ENCODE measurements at regions not wholly inside any gene's neighbourhood (a gene's known extent, or its start where the extent isn't known, plus 50 kb on each side); places are given as distances from the start of the nearest gene placed in this dataset.

DNA sequence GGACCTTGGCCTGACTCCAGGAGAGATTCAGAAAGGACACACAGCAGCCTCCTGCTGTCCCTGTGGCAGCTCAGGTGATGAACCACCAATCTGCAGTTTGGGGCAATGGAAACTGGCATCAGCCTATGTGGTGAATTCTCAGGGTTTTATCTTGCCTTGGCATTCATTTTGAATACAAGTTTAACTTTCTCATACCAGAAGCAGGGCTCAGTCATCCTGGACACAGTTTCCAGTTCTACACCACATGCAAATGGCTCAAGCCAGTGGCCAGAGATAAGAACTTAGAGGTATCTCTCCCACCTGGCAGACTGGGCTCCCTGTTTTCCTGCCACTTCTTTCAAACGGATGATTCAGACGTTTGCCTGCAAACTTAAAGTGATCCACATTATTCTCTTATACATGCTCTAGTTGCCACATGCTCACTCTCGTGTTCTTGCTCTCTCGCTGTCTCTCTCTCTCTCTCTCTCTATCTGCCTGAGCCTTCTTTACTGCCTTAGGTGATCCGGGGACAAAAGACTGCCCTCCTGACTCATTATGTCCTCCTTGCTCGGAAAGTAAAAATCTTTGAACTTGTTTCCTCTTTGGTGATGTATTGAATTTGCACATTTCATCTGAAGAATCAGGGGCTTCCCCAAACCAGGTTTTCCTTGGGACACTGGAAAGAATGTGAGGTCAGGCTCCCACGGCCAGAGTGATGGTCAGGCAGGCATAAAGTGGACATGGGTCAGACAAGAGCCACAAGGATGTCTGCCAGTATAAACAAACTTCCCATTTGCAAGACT, 99.6 kb upstream of the STT3B start:
- Histone ChIP-seq H3K27ac (ENCODE audit: low read depth) (no peak overlapping the region), H3K36me3 (ENCODE audit: insufficient read depth) (no peaks in the 10 kb centered on the region), H4K20me1 (replicated peaks; ENCODE audit: insufficient read depth) (no peaks in the 10 kb centered on the region), H2AFZ (no peak overlapping the region), H3K27me3 (ENCODE audit: insufficient read depth) (no peaks in the 10 kb centered on the region), H3K79me2 (replicated peaks; ENCODE audit: insufficient read depth) (no peaks in the 10 kb centered on the region), H3K4me1 (ENCODE audit: insufficient read depth) (no peaks in the 10 kb centered on the region), H3K9me2 (ENCODE audit: insufficient read depth) (no peaks in the 10 kb centered on the region), H3K4me3 (no peak overlapping the region), H3F3A (replicated peaks; ENCODE audit: low read depth) (no peaks in the 10 kb centered on the region), H3K4me2 (no peak overlapping the region)
- Mint-ChIP-seq H3K36me3 (ENCODE audit: low read depth) (peaks cover 15% of the 10 kb centered on the region), H3K27ac (no peak overlapping the region), H3K4me1 (no peaks in the 10 kb centered on the region), H3K4me3 (no peak overlapping the region), H3K9me3 (peaks cover 15% of the 10 kb centered on the region), H3K27me3 (ENCODE audit: insufficient read depth, low read depth, poor library complexity) (no peaks in the 10 kb centered on the region)
- no peak for ATAC-seq
- TF ChIP-seq, protein P1, sequence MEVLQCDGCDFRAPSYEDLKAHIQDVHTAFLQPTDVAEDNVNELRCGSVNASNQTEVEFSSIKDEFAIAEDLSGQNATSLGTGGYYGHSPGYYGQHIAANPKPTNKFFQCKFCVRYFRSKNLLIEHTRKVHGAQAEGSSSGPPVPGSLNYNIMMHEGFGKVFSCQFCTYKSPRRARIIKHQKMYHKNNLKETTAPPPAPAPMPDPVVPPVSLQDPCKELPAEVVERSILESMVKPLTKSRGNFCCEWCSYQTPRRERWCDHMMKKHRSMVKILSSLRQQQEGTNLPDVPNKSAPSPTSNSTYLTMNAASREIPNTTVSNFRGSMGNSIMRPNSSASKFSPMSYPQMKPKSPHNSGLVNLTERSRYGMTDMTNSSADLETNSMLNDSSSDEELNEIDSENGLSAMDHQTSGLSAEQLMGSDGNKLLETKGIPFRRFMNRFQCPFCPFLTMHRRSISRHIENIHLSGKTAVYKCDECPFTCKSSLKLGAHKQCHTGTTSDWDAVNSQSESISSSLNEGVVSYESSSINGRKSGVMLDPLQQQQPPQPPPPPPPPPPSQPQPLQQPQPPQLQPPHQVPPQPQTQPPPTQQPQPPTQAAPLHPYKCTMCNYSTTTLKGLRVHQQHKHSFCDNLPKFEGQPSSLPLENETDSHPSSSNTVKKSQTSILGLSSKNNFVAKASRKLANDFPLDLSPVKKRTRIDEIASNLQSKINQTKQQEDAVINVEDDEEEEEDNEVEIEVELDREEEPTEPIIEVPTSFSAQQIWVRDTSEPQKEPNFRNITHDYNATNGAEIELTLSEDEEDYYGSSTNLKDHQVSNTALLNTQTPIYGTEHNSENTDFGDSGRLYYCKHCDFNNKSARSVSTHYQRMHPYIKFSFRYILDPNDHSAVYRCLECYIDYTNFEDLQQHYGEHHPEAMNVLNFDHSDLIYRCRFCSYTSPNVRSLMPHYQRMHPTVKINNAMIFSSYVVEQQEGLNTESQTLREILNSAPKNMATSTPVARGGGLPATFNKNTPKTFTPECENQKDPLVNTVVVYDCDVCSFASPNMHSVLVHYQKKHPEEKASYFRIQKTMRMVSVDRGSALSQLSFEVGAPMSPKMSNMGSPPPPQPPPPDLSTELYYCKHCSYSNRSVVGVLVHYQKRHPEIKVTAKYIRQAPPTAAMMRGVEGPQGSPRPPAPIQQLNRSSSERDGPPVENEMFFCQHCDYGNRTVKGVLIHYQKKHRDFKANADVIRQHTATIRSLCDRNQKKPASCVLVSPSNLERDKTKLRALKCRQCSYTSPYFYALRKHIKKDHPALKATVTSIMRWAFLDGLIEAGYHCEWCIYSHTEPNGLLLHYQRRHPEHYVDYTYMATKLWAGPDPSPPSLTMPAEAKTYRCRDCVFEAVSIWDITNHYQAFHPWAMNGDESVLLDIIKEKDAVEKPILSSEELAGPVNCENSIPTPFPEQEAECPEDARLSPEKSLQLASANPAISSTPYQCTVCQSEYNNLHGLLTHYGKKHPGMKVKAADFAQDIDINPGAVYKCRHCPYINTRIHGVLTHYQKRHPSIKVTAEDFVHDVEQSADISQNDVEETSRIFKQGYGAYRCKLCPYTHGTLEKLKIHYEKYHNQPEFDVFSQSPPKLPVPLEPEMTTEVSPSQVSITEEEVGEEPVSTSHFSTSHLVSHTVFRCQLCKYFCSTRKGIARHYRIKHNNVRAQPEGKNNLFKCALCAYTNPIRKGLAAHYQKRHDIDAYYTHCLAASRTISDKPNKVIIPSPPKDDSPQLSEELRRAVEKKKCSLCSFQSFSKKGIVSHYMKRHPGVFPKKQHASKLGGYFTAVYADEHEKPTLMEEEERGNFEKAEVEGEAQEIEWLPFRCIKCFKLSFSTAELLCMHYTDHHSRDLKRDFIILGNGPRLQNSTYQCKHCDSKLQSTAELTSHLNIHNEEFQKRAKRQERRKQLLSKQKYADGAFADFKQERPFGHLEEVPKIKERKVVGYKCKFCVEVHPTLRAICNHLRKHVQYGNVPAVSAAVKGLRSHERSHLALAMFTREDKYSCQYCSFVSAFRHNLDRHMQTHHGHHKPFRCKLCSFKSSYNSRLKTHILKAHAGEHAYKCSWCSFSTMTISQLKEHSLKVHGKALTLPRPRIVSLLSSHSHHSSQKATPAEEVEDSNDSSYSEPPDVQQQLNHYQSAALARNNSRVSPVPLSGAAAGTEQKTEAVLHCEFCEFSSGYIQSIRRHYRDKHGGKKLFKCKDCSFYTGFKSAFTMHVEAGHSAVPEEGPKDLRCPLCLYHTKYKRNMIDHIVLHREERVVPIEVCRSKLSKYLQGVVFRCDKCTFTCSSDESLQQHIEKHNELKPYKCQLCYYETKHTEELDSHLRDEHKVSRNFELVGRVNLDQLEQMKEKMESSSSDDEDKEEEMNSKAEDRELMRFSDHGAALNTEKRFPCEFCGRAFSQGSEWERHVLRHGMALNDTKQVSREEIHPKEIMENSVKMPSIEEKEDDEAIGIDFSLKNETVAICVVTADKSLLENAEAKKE (CRISPR knock-in tag; IDR thresholded peaks at IDR 0.05): no peak
- TF ChIP-seq NANOG (IDR thresholded peaks at IDR 0.05; ENCODE audit: borderline replicate concordance): no peak
- TF ChIP-seq EZH2phosphoT487 (IDR thresholded peaks at IDR 0.05; ENCODE audit: unreplicated experiment): no peak
- no peak for TF ChIP-seq JUNB (IDR thresholded peaks at IDR 0.05; ENCODE audit: unreplicated experiment)
- no peak for TF ChIP-seq CREB1 (CRISPR knock-in tag; IDR thresholded peaks at IDR 0.05; ENCODE audit: low read depth)
- TF ChIP-seq, protein P2, sequence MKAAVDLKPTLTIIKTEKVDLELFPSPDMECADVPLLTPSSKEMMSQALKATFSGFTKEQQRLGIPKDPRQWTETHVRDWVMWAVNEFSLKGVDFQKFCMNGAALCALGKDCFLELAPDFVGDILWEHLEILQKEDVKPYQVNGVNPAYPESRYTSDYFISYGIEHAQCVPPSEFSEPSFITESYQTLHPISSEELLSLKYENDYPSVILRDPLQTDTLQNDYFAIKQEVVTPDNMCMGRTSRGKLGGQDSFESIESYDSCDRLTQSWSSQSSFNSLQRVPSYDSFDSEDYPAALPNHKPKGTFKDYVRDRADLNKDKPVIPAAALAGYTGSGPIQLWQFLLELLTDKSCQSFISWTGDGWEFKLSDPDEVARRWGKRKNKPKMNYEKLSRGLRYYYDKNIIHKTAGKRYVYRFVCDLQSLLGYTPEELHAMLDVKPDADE (IDR thresholded peaks at IDR 0.05): no peak
- TF ChIP-seq POLR2AphosphoS5 (IDR thresholded peaks at IDR 0.05; ENCODE audit: low read depth): no peak
- TF ChIP-seq ZNF331 (CRISPR knock-in tag; IDR thresholded peaks at IDR 0.05; ENCODE audit: low read depth): no peak
- no peak for TF ChIP-seq STAT1 (IDR thresholded peaks at IDR 0.05; ENCODE audit: unreplicated experiment)
- TF ChIP-seq ZNF114 (CRISPR knock-in tag; IDR thresholded peaks at IDR 0.05): no peak
- TF ChIP-seq, protein P3, sequence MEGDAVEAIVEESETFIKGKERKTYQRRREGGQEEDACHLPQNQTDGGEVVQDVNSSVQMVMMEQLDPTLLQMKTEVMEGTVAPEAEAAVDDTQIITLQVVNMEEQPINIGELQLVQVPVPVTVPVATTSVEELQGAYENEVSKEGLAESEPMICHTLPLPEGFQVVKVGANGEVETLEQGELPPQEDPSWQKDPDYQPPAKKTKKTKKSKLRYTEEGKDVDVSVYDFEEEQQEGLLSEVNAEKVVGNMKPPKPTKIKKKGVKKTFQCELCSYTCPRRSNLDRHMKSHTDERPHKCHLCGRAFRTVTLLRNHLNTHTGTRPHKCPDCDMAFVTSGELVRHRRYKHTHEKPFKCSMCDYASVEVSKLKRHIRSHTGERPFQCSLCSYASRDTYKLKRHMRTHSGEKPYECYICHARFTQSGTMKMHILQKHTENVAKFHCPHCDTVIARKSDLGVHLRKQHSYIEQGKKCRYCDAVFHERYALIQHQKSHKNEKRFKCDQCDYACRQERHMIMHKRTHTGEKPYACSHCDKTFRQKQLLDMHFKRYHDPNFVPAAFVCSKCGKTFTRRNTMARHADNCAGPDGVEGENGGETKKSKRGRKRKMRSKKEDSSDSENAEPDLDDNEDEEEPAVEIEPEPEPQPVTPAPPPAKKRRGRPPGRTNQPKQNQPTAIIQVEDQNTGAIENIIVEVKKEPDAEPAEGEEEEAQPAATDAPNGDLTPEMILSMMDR (conservative IDR thresholded peaks at IDR 0.05; ENCODE audit: low read depth in 2 of 2): no peak
- TF ChIP-seq, protein P4, sequence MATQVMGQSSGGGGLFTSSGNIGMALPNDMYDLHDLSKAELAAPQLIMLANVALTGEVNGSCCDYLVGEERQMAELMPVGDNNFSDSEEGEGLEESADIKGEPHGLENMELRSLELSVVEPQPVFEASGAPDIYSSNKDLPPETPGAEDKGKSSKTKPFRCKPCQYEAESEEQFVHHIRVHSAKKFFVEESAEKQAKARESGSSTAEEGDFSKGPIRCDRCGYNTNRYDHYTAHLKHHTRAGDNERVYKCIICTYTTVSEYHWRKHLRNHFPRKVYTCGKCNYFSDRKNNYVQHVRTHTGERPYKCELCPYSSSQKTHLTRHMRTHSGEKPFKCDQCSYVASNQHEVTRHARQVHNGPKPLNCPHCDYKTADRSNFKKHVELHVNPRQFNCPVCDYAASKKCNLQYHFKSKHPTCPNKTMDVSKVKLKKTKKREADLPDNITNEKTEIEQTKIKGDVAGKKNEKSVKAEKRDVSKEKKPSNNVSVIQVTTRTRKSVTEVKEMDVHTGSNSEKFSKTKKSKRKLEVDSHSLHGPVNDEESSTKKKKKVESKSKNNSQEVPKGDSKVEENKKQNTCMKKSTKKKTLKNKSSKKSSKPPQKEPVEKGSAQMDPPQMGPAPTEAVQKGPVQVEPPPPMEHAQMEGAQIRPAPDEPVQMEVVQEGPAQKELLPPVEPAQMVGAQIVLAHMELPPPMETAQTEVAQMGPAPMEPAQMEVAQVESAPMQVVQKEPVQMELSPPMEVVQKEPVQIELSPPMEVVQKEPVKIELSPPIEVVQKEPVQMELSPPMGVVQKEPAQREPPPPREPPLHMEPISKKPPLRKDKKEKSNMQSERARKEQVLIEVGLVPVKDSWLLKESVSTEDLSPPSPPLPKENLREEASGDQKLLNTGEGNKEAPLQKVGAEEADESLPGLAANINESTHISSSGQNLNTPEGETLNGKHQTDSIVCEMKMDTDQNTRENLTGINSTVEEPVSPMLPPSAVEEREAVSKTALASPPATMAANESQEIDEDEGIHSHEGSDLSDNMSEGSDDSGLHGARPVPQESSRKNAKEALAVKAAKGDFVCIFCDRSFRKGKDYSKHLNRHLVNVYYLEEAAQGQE (IDR thresholded peaks at IDR 0.05; ENCODE audit: unreplicated experiment): no peak
- TF ChIP-seq EZH2 (IDR thresholded peaks at IDR 0.05; ENCODE audit: low read depth, unreplicated experiment): no peak
- no peak for DNase-seq (ENCODE audit: low spot score)
